Fibroblast of skin of back (primary cell): ENCODE measurements at regions not wholly inside any gene's neighbourhood (a gene's known extent, or its start where the extent isn't known, plus 50 kb on each side); places are given as distances from the start of the nearest gene placed in this dataset.

Experiments
- DNase-seq: peaks from one replicate; pipeline ENCODE4 v3.0.0-alpha.2; 2013

DNA sequence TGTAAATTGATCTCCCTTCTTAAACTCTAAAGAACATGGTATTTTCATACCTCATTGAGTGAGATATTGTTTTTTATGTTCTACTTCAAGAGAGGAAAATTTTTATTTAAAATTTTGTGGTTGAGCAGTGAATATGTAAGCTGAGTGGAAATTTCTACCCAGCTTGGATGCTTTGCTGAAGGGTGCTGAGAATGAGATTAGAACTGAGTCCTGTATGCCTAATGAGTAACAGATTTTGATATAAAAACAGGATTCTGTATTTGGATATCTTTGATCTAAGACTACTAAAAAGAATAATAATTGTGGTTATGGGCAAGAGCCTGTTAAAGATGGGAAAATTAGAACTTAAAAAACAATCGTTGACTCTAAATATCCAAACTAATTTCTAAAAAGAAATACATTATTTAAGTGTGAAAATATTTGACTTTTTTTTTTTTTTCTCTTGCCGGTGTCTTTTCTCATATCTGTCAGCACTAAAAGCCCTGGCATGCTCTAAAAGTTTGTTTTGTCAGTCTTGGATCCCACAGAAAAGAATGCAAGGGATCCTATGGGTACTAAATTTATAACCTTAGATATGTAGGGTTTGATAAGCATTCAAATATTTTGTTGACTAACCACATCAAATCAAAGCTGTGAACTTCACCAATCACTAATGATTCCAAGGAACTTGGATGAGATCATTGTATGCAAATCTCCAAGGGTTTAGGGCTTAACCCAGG lies 652.3 kb downstream of the PTPRC start:
- DNase-seq = peak; percentile 42

DNA sequence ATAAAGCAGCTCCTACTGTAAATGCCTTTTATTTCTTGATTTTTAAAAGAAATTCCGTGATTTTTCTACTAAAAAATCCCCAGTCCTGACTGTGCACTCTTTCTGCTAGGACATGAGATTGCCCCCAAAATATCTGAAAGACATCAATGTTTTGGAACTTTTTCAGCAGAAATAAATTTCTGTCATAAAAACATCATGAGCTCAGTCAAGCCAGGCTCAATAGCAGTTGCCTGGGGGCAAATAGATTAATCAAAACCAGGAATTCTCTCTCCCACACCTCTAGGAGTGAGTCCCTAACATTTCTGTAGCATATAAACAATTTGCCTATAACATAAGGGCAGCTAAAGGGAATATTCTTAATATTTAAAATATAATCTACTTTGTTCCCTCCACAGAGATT lies 654.1 kb downstream of the PTPRC start:
- DNase-seq = no peak

DNA sequence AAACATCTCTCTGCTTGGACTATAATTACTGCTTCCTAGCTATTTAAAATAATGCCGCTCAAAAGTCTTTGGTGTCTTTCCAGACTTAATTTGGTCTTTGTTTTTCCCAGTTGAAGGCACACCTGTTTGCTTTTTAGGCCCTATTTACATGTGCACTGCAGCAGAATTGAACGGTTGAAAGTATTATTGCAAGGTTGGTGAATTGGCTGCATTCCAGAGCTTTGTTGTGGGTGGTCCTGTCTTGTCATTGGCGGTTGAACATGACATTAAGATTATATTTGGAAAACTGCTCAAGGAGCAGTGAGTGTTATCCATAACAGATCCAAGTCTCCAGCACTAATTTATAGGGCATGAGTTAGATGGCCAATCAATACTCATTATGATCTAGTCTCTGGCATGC lies 656.3 kb downstream of the PTPRC start:
- DNase-seq = no peak

DNA sequence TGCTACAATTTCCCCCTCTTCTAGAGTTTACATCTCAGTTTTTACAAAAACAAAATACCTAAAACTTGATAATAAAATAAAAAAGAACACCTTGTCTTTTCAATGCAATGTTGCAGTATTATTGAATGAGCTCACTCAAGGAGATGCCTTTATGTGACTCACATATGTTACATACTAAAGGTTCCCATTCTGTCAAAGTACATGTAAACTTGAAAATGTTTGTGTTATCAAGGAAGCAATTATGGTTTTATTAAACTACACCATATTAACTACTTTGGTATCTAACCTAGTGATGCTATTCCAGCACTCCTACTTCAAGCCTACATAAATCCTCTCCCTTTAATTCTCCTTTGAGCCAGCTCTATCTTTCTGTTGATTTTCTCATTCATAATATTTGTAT lies 658.3 kb downstream of the PTPRC start:
- DNase-seq = peak; percentile 37

DNA sequence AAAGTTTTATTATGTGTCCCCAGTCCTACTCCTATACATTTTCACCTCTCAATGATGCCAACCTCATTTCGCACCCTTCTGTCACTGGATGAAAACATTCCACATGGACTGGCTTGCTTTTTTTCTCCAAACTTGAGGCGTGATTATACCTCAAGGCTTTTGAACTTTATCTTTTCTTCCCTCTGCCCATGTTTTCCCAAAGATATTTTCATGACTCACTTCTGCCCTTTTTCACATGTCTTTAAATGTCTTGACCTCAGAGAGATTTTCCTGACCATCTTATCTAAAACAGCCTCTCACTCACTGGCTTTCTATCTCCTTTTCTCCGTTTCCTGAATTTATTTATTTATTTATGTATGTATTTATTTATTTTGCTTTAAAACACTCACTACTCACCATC lies 659.0 kb downstream of the PTPRC start:
- peak; percentile 11 for DNase-seq

DNA sequence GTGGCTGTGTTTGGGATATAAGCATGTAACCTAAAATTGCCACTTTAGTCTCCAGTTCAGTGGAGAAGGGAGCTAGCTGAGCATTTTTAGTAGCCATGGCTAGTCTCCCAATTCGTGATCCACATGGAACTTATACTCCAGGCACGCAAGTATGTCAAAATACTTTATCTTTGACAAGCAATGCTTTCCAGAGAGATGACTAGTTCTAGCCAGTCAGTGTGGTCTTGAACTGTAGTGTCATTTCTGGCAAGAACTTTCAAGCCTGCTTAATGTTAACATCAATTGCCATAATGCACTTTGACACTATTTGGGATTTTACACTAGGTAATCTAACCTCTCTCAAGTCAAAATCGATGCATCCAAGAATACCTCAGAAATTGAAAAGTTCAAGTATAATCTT lies 660.0 kb downstream of the PTPRC start:
- DNase-seq = peak; percentile 38

DNA sequence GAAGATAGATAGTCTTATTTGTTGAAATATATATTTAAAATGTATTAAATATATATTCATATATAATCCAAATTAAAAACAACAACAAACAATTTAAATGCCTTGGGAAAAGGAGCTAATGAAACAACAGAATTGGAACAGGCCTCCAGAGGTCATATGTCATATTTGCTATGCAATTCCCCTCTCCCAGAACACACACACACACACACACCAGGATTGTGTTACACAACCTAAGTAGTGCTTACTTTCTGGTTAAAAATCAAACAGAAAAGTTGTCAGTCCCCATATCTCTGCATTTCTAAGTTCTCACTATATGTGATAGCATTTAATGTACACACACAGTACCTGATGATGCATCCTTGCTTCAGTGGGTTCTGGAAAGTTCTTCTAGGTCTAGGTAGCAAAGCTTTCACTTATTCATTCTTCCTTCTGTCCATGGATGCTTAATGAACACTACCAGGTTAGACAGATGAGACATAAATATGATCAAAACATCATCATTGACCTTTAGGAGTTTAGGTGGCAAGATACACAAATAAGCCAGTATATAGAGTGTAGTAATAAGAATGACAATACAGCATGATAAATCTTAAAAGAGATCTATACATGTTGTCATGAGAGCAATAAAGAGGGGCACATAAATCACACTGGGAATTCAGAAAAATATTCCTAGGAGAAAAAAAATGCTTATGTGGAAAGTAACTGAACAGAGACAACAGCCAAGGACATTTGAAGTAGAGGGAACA lies 662.8 kb downstream of the PTPRC start:
- DNase-seq = no peak

DNA sequence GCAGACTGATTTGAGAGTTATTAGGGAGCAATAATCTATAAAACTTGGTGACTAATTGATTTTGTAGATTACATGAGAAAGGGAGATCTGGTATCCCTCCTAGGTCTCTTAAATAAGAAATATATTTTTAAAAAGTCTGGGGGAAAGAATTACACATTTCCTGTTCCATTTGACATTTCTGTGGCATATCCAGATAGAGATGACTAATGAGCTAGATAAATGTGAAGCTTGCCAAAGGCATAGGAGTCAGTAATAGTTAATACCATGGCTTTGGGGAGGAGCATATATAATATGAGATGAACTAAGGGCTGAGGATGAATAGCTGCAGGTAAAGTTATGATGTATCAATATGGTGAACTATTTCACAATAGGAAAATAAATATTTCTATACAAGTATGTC lies 663.7 kb downstream of the PTPRC start:
- peak; percentile 80 for DNase-seq

DNA sequence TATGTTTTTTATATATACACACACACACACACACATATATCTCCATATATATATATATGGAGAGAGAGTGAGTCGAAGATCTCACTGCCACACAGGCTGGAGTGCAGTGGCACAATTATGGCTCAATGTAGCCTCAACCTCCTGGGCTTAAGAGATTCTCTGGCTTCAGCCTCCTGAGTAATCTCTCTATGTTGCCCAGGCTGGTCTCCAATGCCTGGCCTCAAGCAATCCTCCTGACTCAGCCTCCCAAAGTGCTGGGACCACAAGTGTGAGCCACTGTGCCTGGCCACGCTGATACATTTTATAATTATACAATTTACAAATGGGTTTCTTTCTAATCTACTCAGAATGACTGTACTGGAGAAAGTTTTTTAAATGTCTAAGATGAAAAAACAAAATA lies 664.2 kb downstream of the PTPRC start:
- no peak for DNase-seq

DNA sequence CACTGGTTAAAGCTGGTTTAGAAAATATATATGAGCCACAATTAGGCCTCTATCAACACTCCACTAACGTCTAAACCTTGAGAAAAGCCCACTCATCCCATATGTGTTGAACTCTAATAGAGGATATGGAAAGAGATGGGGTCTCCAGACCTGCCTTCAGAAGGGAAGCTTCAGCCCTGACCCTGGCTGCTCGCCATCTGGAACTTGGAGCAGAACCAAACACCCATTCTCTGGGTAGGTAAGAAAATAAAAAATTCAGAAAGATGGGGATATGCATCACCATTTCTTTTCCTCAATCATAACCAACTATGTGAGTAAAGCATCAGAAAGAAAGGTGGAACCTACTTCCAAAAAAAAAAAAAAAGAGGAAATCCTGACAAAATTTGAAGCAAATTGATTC lies 666.2 kb downstream of the PTPRC start:
- DNase-seq = no peak

DNA sequence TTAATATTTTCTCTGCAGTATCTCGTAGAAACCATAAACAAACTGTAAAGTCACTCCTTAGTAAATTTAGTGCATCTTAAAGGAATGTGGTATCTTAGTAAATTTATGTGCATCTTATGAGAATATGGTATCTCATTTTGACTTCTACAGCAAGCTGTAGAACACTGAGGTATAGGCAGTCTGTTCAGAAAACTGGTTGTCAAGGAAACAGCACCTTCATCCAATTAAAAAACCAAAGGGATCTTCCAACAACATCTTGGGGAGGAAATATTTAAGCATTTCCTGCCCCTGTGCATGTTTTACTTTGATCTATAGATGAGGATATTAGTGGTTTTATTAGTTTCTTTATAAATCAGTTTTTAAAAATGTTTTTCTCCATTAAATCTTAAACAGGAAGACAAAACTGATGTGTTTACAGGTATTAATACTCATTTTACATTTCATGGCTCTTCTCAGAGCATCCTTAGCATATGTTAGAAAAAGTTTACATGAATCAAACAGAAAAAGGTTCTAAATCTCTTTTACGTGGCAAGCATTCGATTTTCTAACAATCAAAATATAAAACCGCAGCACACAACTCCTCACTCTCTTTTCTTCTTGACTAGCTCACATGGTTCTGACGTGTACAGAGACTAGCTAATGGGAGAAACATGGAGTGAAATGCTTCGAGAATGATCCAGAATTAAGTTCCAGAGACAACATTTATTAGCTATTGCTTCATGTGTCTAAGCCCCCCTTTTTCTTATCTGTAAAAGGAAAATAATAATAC lies 668.8 kb downstream of the PTPRC start:
- DNase-seq = no peak

DNA sequence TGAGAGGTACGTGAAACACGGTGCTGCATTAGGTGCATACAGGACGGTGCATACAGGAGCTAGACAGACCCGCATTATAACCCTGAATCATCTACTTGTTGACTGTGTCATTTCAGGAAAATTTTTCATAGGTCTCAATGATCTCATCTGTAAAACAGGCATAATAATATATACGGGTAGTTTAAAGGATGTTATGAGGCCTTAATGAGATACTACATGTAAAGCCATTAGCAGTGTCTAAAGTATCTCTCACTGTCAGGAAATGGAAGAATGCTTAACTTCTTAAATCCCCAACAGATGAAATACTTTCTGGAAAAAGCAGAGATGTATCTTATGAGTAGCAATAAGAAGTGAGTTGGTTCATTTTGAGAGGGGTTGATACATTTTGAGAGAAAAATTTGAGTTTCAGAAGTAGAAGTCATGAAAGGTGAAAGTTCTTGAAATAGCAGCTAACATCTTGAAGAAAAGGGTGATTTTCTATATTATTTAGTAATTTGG lies 669.6 kb downstream of the PTPRC start:
- no peak for DNase-seq

DNA sequence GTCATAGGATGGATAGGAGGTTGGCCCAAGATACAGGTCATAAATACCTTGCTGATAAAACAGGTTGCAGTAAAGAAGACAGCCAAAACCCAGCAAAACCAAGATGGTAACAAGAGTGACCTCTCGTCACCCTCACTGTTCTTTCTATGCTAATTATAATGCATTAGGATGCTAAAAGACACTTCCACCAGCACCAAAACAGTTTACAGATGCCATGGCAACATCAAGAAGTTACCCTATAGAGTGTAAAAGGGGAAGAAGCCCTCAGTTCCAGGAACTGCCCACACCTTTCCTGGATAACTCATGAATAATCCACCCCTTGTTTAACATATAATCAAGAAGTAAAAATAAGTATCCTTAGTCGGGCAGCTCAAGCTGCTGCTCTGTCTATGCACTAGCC lies 671.9 kb downstream of the PTPRC start:
- DNase-seq = no peak

DNA sequence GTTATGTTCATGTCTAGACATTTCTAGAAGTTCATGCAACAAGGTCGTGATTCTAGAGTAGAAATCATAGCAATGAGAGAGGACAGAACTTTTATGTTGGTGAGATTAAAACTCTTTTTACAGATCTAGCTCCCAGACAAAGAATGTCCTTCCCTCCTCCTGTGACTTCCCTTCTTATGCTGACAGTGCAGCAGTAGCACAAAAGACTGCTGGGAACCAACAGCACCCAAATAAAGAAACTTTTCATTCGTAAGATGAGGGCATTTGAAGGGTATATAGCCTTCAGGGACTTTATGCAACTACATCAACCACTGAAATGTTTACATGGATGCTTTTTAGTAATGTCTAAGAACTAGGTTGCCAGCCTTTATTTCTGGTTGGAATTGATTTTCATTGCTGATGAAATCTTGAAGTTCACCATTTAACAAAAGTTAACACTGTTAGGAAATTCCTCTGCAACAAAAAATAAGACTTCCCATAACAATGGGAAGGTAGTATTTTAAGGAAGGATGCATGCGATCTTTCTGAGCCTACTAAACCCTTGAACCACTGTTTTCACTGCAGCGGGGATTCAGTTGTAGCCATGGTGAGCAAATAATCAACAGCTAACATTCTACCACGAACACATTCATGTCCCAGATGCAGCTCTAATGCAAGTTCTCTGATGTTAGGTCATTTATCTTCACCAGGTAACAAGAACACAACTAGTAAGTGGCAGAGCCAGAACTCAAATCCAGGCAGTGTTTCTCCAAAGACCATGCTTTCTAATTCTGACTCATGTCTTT lies 672.8 kb downstream of the PTPRC start:
- no peak for DNase-seq

DNA sequence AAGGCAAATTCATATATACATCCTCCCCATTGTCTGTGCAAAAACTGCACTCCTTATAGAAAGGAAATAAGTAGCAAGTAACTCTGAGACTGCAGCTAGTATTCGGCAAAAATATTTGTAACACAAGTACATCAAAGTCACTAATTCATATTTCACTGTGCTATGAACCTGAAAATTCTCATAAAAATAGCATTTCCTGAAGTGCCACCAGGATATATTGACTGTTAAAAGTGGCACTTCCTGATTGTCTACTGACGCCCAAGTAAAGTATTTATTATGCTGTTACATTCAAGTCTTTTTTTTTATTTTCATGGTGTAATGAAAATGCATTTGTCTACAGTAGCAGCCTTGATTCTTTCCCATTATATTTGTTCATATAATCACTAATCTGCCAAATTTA lies 673.8 kb downstream of the PTPRC start:
- no peak for DNase-seq

DNA sequence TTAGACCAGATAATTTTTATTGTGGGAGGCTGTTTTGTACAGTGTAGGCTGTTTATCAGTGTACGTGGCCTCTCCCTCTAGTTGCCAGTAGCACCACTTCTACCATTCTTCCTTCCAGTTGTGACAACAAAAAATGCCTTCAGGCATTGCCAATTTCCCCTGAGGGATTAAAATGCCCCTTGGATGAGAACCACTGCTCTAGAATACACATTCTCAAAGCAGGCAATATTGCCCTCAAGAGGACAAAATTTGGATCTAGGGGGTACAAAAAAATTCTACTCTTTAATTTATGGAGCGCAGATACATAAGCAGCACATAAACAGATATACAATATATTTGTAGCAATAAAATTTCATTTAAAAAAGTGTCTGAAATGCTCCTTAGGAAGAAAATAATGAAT lies 674.6 kb downstream of the PTPRC start:
- peak; percentile 6 for DNase-seq

DNA sequence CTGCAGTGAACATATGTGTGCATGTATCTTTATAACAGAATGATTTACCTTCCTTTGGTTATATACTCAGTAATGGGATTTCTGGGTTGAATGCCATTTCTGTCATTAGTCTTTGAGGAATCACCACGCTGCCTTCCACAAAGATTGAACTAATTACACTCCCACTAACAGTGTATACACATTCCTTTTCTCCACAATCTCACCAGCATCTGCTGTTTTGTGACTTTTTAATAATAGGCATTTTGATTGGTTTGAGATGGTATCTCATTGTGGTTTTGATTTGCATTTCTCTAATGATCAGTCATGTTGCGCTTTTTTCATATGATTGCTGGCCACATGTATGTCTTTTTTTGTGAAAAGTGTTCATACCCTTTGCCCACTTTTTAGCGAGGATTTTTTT lies 680.5 kb downstream of the PTPRC start:
- DNase-seq = no peak

DNA sequence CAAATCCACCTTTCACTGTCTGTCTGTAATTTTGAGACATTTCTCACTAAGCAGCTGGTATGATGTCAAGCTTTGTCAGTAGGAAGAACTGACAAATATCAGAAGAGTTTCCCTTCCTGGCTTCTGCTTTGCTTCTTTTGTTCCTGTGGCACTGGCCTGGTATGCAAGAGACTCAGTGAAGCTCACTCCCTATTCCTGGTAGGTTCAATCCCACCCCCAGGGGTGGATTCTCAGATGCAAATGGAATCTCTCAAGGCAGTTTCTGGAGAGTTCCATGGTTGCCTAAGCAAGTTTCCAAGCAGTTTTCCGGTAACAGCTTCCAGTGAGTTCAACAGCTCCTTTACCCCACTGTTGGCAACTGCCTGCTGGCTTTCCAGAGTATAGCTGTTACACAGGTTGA lies 683.4 kb downstream of the PTPRC start:
- DNase-seq = no peak

DNA sequence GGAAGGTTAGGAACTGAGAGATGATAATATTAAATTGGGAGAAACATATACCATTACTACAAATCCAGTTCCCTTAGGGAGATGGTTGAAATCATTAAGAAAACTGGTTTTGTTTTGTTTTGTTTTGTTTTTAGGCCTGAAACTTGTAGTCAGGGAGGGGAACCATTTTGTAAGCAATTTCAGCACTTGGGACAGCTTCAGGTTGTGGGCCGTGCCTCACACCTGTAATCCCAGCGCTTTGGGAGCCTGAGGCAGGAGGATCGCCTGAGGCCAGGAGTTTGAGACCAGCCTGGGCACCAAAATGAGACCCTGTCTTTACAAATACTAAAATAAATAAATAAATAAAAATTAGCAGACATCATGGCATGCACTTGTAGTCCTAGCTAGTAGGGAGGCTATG lies 694.3 kb upstream of the NR5A2 start:
- DNase-seq = no peak

DNA sequence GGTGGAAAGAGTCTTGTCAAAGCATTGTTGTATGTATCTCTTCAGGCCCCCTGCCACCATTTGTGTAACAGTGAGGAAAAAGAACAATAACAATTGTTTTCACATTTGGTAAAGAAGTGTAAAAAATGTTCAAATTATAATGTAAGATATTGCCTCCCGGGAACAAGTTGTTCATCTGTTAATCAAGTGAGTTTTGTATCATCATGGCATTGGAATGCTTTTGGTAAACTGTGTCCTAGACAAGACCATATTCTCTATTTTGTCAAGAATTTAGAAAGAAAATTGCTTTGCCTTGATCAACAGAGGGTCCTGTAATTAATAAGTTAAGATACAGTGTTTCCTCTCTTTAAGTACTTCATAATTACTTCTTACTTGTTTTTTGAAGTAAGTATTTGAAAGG lies 692.0 kb upstream of the NR5A2 start:
- peak; percentile 34 for DNase-seq

DNA sequence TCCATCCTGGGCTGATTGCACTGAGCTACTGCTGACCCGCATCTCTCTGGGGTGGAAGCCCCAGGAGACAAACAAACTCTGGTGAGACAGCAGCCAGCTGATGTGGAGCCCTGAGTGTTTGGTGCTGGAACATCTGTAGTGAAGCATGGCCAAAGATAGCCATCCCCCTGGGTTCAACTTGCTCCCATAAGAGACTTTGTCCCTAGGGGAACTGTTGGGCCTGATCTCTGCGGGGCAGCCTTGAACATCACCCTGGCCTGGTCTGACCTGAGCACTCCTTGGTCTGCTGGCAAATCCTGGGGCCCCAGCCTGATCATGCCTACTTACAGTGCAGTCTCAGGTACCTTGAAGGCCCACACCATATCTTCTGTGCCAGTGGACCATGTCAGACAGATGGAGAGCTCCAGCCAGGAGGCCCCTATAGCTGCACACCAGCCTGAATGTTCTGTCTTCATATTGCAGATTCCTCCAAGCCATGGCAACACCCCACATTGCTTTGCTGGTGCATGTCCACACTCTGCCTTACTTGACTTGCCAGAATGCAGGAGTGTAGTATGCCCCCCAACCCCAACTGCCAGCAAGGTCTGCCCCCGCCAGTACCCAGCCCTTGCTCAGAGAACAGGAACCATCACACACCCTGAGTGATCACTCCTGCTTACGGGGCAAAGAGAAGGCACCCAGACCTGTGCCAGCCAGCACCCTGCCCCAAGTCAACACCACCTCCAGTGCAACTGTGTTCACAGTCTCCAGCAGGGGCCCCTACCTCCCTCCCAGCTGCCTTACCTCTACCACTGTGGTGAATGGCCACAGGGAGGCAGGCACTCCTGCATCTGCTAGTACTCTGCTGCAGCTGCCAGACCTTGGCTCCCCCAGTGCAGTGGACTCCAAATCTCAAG lies 690.5 kb upstream of the NR5A2 start:
- DNase-seq = no peak

DNA sequence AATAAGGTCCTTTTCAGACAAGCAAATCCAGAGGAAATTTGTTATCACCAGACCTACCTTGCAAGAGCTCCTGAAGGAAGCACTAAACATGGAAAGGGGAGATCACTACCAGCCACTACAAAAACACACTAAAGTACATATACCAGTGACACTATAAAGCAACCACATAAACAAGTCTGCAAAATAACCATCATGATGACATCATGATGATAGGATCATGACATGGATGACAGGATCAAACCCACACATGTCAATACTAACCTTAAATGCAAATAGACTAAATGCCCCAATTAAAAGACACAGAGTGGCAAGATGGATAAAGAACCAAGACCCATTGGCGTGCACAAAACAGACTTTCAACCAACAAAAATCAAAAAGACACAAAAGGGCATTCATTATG lies 688.8 kb upstream of the NR5A2 start:
- DNase-seq = no peak
